ENCODE measurements at regions not wholly inside any gene's neighbourhood (a gene's known extent, or its start where the extent isn't known, plus 50 kb on each side); places are given as distances from the start of the nearest gene placed in this dataset.
A peak's percentile ranks its signal among the peaks of the same experiment; 100 is the strongest.
"Not testable (repeated sequence)": the region's sequence is repeated elsewhere in the genome, so short reads cannot be mapped to it uniquely, and the experiment has no call there.

GRCh38 chr15:47887241-47887800, 170.0 kb downstream of the SEMA6D start:
- DNase-seq, result peak; percentile 33

- no peak for DNase-seq
Observed at GRCh38 chr15:47888385-47889100, 171.2 kb downstream of the SEMA6D start.

GRCh38 chr15:47890397-47891150, 173.3 kb downstream of the SEMA6D start:
- DNase-seq, result no peak

- no peak for DNase-seq
Observed at GRCh38 chr15:47897525-47897924, 180.2 kb downstream of the SEMA6D start.

GRCh38 chr15:47900751-47901150, 183.4 kb downstream of the SEMA6D start:
- DNase-seq, result no peak

GRCh38 chr15:47903368-47903767, 186.1 kb downstream of the SEMA6D start:
- no peak for DNase-seq

- no peak for DNase-seq
Observed at GRCh38 chr15:47908486-47908885, 191.2 kb downstream of the SEMA6D start.

- DNase-seq, result no peak
Observed at GRCh38 chr15:47908950-47909670, 191.8 kb downstream of the SEMA6D start.

GRCh38 chr15:47912910-47913309, 195.6 kb downstream of the SEMA6D start:
- not testable (repeated sequence) for DNase-seq

GRCh38 chr15:47917881-47918280, 200.6 kb downstream of the SEMA6D start:
- DNase-seq, result no peak

GRCh38 chr15:47918877-47919276, 201.6 kb downstream of the SEMA6D start:
- DNase-seq, result no peak

- DNase-seq, result no peak
Observed at GRCh38 chr15:47924381-47924780, 196.4 kb upstream of the SLC24A5 start.

- peak; percentile 48 for DNase-seq
Observed at GRCh38 chr15:47929138-47929803, 191.5 kb upstream of the SLC24A5 start.

- no peak for DNase-seq
Observed at GRCh38 chr15:47932261-47932660, 188.5 kb upstream of the SLC24A5 start.

GRCh38 chr15:47932951-47933641, 187.7 kb upstream of the SLC24A5 start:
- DNase-seq, result no peak

- DNase-seq, result no peak
Observed at GRCh38 chr15:47933865-47934264, 186.9 kb upstream of the SLC24A5 start.

- DNase-seq, result no peak
Observed at GRCh38 chr15:47934342-47934741, 186.4 kb upstream of the SLC24A5 start.

GRCh38 chr15:47937834-47938233, 183.0 kb upstream of the SLC24A5 start:
- no peak for DNase-seq

- DNase-seq, result no peak
Observed at GRCh38 chr15:47944637-47945288, 176.0 kb upstream of the SLC24A5 start.

- no peak for DNase-seq
Observed at GRCh38 chr15:47945872-47946650, 174.7 kb upstream of the SLC24A5 start.

GRCh38 chr15:47949815-47950214, 171.0 kb upstream of the SLC24A5 start:
- DNase-seq, result no peak
